ENCODE measurements at regions not wholly inside any gene's neighbourhood (a gene's known extent, or its start where the extent isn't known, plus 50 kb on each side); places are given as distances from the start of the nearest gene placed in this dataset.

GRCh38 chr12:77251799-77252198 lies 186.4 kb upstream of the E2F7 start:
- ChIA-PET SMC1A (ENCODE audit: uncharacterized antibody, unreplicated experiment) (no interaction called here), CTCF (no interaction called here), POLR2A (no interaction called here), RAD21 (ENCODE audit: unreplicated experiment) (no interaction called here)
- H3K27ac ChIP-seq (ENCODE audit: control insufficient read depth, insufficient read depth), result no peak overlapping the region
- TF ChIP-seq WRNIP1 (IDR thresholded peaks at IDR 0.05; ENCODE audit: borderline replicate concordance, low read depth, low read length), result no peak
- no peak for TF ChIP-seq ZBTB11 (CRISPR knock-in tag; IDR thresholded peaks at IDR 0.05)
- TF ChIP-seq NR2F1 (conservative IDR thresholded peaks at IDR 0.05), result no peak
- TF ChIP-seq IRF4 (IDR thresholded peaks at IDR 0.05; ENCODE audit: low read depth, low read length), result no peak
- TF ChIP-seq IRF3 (IDR thresholded peaks at IDR 0.05), result no peak
- no peak for TF ChIP-seq EGR1 (IDR thresholded peaks at IDR 0.05; ENCODE audit: borderline replicate concordance in 1 of 2, low read depth in 2 of 2, low read length in 2 of 2)
- TF ChIP-seq MYC (IDR thresholded peaks at IDR 0.05; ENCODE audit: insufficient read depth, insufficient read length, insufficient replicate concordance, low read length, severe bottlenecking), result no peak
- no peak for TF ChIP-seq USF1 (IDR thresholded peaks at IDR 0.05; ENCODE audit: borderline replicate concordance, extremely low read length, insufficient read depth, low read depth, low read length)
- TF ChIP-seq FOS (IDR thresholded peaks at IDR 0.05; ENCODE audit: borderline replicate concordance, extremely low read depth, insufficient read length), result no peak
- TF ChIP-seq TCF3 (IDR thresholded peaks at IDR 0.05; ENCODE audit: borderline replicate concordance, insufficient read depth, low read depth, low read length), result no peak
- TF ChIP-seq JUNB (IDR thresholded peaks at IDR 0.05), result no peak
- no peak for TF ChIP-seq ZBTB4 (CRISPR knock-in tag; IDR thresholded peaks at IDR 0.05)
- TF ChIP-seq SMAD5 (IDR thresholded peaks at IDR 0.05; ENCODE audit: low read depth), result no peak
- TF ChIP-seq TCF7 (IDR thresholded peaks at IDR 0.05; ENCODE audit: borderline replicate concordance), result no peak
- no peak for TF ChIP-seq BCL11A (IDR thresholded peaks at IDR 0.05; ENCODE audit: low read depth, low read length)
- no peak for TF ChIP-seq STAT3 (IDR thresholded peaks at IDR 0.05; ENCODE audit: low read depth, low read length)
- H3K9ac ChIP-seq (ENCODE audit: control insufficient read depth, insufficient read depth, low read length), result no peak overlapping the region
- no peaks in the 10 kb centered on the region for H3K79me2 ChIP-seq (ENCODE audit: control insufficient read depth, insufficient read depth, low read length)
- BruUV-seq (replicated peaks), result no TSS peak
- intact Hi-C loops (cut with micrococcal nuclease; ENCODE audit: unreplicated experiment) (no loop called here), in situ Hi-C loops (cut with MboI) (no loop called here)
- H3K4me3 ChIP-seq, result no peak overlapping the region
- no peaks in the 10 kb centered on the region for H3K4me1 ChIP-seq (ENCODE audit: control insufficient read depth, insufficient read depth, low read length)
- no peaks in the 10 kb centered on the region for H3K27me3 ChIP-seq (replicated peaks in 1 of 2; ENCODE audit: control insufficient read depth in 2 of 2, insufficient read depth in 2 of 2, low read length in 1 of 2)
- H3K36me3 ChIP-seq (ENCODE audit: control insufficient read depth in 2 of 2, insufficient read depth in 2 of 2, low read length in 1 of 2), result no peaks in the 10 kb centered on the region
- DNase-seq (ENCODE audit: low read depth, low spot score), result no peak
- no peak overlapping the region for H2AFZ ChIP-seq (ENCODE audit: control insufficient read depth, low read depth, low read length)
- H4K20me1 ChIP-seq (ENCODE audit: control insufficient read depth, insufficient read depth), result no peaks in the 10 kb centered on the region
- FAIRE-seq, result no peak
- no peak overlapping the region for H3K4me2 ChIP-seq (ENCODE audit: control insufficient read depth, insufficient read depth)
- WGBS (ENCODE audit: insufficient coverage, insufficient replicate concordance, low lambda C conversion rate, missing lambda C conversion rate), result 0% methylated on average over 2 of the region's 2 CpGs
- ATAC-seq, result no peak
- H3K9me3 ChIP-seq (replicated peaks; ENCODE audit: control insufficient read depth, insufficient read depth, low read length), result no peaks in the 10 kb centered on the region

Data from GM12878 (cell line).